ENCODE measurements at regions not wholly inside any gene's neighbourhood (a gene's known extent, or its start where the extent isn't known, plus 50 kb on each side); places are given as distances from the start of the nearest gene placed in this dataset.

- no peak overlapping the region for H3K4me3 ChIP-seq (ENCODE audit: insufficient read depth, low read length)
- H3K9me3 ChIP-seq (ENCODE audit: low read depth, low read length), result no peaks in the 10 kb centered on the region
- H3K4me1 ChIP-seq (ENCODE audit: insufficient read depth, low read length), result peaks cover 11% of the 10 kb centered on the region
- no peaks in the 10 kb centered on the region for H4K20me1 ChIP-seq (ENCODE audit: insufficient read depth, low read length)
- peak overlapping the region; percentile 39 for H2AFZ ChIP-seq (ENCODE audit: low read length)
- H3K27ac ChIP-seq (ENCODE audit: low read depth, low read length), result no peak overlapping the region
- H3K36me3 ChIP-seq (ENCODE audit: insufficient read depth, low read length), result no peaks in the 10 kb centered on the region
- no peak for DNase-seq (ENCODE audit: insufficient read length, low spot score, missing footprints)
- H3K4me2 ChIP-seq (ENCODE audit: insufficient read depth, low read length), result no peak overlapping the region
- no peaks in the 10 kb centered on the region for H3K27me3 ChIP-seq (ENCODE audit: insufficient read depth, low read length)
- TF ChIP-seq CTCF (IDR thresholded peaks at IDR 0.05; ENCODE audit: extremely low read depth, low read depth, low read length), result no peak
- no peaks in the 10 kb centered on the region for H3K79me2 ChIP-seq (ENCODE audit: insufficient read depth, low read length)
Observed at GRCh38 chr3:156776031-156776430, 50.1 kb upstream of the LEKR1 start.
